GM20000 (cell line): ENCODE measurements at regions not wholly inside any gene's neighbourhood (a gene's known extent, or its start where the extent isn't known, plus 50 kb on each side); places are given as distances from the start of the nearest gene placed in this dataset.

Source experiments
- DNase-seq: peaks from one replicate; pipeline ENCODE4 v3.0.0; 2012; ENCODE audit warnings: low spot score
- CTCF ChIP-seq: IDR thresholded peaks from 2 replicates; pipeline ENCODE4 v1.5.1; 2012; ENCODE audit warnings: mild to moderate bottlenecking, control low read depth; ENCODE audit errors: extremely low read depth, missing control alignments

GRCh38 chr2:75261923-75262322 lies 62.6 kb upstream of the TACR1 start:
- no peak for TF ChIP-seq CTCF

GRCh38 chr2:75260946-75261345 lies 61.6 kb upstream of the TACR1 start:
- TF ChIP-seq CTCF, result no peak

More at GRCh38 chr2:75261923-75262322, 62.6 kb upstream of the TACR1 start:
- DNase-seq, result no peak

GRCh38 chr2:75258620-75259019 lies 59.3 kb upstream of the TACR1 start:
- no peak for DNase-seq
- TF ChIP-seq CTCF, result no peak

More at GRCh38 chr2:75260946-75261345, 61.6 kb upstream of the TACR1 start:
- no peak for DNase-seq

GRCh38 chr2:75256485-75256884 lies 57.2 kb upstream of the TACR1 start:
- no peak for DNase-seq

GRCh38 chr2:75253526-75253925 lies 54.2 kb upstream of the TACR1 start:
- TF ChIP-seq CTCF, result no peak
- DNase-seq, result no peak

More at GRCh38 chr2:75256485-75256884, 57.2 kb upstream of the TACR1 start:
- TF ChIP-seq CTCF, result no peak

- DNase-seq, result no peak
- TF ChIP-seq CTCF, result no peak
Observed at GRCh38 chr2:75251896-75252295, 52.6 kb upstream of the TACR1 start.
